GM18867 (cell line): ENCODE measurements at regions not wholly inside any gene's neighbourhood (a gene's known extent, or its start where the extent isn't known, plus 50 kb on each side); places are given as distances from the start of the nearest gene placed in this dataset.

ENCODE experiments used
- ATAC-seq: cut with Tn5 transposase; IDR thresholded peaks from one replicate; pipeline ENCODE4 v1.9.1; 2021; ENCODE audit warnings: mild to moderate bottlenecking, moderate library complexity; ENCODE audit not compliant: unreplicated experiment

- ATAC-seq = no peak
These were observed 184.4 kb upstream of the LPP start for GRCh38 chr3:187969581-187969950.

GRCh38 chr3:187970106-187970505 is 183.9 kb upstream of the LPP start:
- ATAC-seq = no peak

- ATAC-seq = no peak
These were observed 182.3 kb upstream of the LPP start for GRCh38 chr3:187971629-187972028.

- no peak for ATAC-seq
These were observed 181.5 kb upstream of the LPP start for GRCh38 chr3:187972454-187972853.

- ATAC-seq = no peak
These were observed 179.7 kb upstream of the LPP start for GRCh38 chr3:187973977-187974870.

GRCh38 chr3:187974871-187975271 is 179.1 kb upstream of the LPP start:
- no peak for ATAC-seq

- ATAC-seq = no peak
These were observed 178.2 kb upstream of the LPP start for GRCh38 chr3:187975561-187976364.

- no peak for ATAC-seq
These were observed 177.5 kb upstream of the LPP start for GRCh38 chr3:187976365-187976900.

GRCh38 chr3:187977659-187978058 is 176.3 kb upstream of the LPP start:
- no peak for ATAC-seq

- no peak for ATAC-seq
These were observed 175.4 kb upstream of the LPP start for GRCh38 chr3:187978433-187979011.

GRCh38 chr3:187979564-187979963 is 174.4 kb upstream of the LPP start:
- ATAC-seq = no peak

- ATAC-seq = no peak
These were observed 173.1 kb upstream of the LPP start for GRCh38 chr3:187980861-187981260.

GRCh38 chr3:187982142-187982541 is 171.8 kb upstream of the LPP start:
- no peak for ATAC-seq

- ATAC-seq = no peak
These were observed 170.4 kb upstream of the LPP start for GRCh38 chr3:187983484-187984124.

GRCh38 chr3:187985647-187986046 is 168.3 kb upstream of the LPP start:
- ATAC-seq = no peak

GRCh38 chr3:187986514-187986934 is 167.4 kb upstream of the LPP start:
- ATAC-seq = no peak

- ATAC-seq = no peak
These were observed 166.8 kb upstream of the LPP start for GRCh38 chr3:187987187-187987586.

GRCh38 chr3:187987924-187988323 is 166.0 kb upstream of the LPP start:
- ATAC-seq = no peak

- ATAC-seq = no peak
These were observed 164.3 kb upstream of the LPP start for GRCh38 chr3:187989575-187990153.

GRCh38 chr3:187992609-187993008 is 161.3 kb upstream of the LPP start:
- no peak for ATAC-seq
